Lower leg skin (tissue), 4 donors: ENCODE measurements at regions not wholly inside any gene's neighbourhood (a gene's known extent, or its start where the extent isn't known, plus 50 kb on each side); places are given as distances from the start of the nearest gene placed in this dataset.

Source experiments
- DNase-seq, 2 donors: peaks; one replicate each; pipeline ENCODE4 v3.0.0-alpha.2; 2019; ENCODE audit warnings: low spot score in 2 of 2
- H3K4me3 ChIP-seq: fragments of 200-600 bp; sonication (generic); 2 replicates; pipeline ENCODE4 v1.5.1; 2017; ENCODE audit warnings: mild to moderate bottlenecking, low read depth; ENCODE audit not compliant: poor library complexity, severe bottlenecking
- POLR2A ChIP-seq, 2 donors: fragments of 450-650 bp; IDR thresholded peaks; one replicate each; pipeline ENCODE4 v1.6.1; 2016 to 2017; ENCODE audit warnings: antibody characterized with exemption in 2 of 2, mild to moderate bottlenecking in 1 of 2, moderate library complexity in 1 of 2
- WGBS, 2 donors: methylation state at CpG; one replicate each; pipeline ENCODE4 v1.1.5; 2018; 5-methylcytosine and 5-hydroxymethylcytosine counted together
- intact Hi-C: fragments of 100-400 bp; cut with DNase I; formaldehyde crosslinking; loops from one replicate; pipeline ENCODE4 v1.15.0; 2023; ENCODE audit warnings: low total_unique reads
- TF ChIP-seq, protein P1 (sequence below), 3 donors: fragments of 450-650 bp; IDR thresholded peaks; one replicate each; pipeline ENCODE4 v1.5.1; 2016; ENCODE audit warnings: antibody characterized with exemption in 3 of 3, mild to moderate bottlenecking in 3 of 3, moderate library complexity in 2 of 3

GRCh38 chr18:34122724-34123334 is 101.9 kb downstream of the NOL4 start:
- intact Hi-C loops, result no loop called here
- DNase-seq, result no peak
- H3K4me3 ChIP-seq, result no peak overlapping the region
- 31 to 32% methylated on average over 4 of the region's 4 CpGs for WGBS, 2 donors
- TF ChIP-seq, protein P1, sequence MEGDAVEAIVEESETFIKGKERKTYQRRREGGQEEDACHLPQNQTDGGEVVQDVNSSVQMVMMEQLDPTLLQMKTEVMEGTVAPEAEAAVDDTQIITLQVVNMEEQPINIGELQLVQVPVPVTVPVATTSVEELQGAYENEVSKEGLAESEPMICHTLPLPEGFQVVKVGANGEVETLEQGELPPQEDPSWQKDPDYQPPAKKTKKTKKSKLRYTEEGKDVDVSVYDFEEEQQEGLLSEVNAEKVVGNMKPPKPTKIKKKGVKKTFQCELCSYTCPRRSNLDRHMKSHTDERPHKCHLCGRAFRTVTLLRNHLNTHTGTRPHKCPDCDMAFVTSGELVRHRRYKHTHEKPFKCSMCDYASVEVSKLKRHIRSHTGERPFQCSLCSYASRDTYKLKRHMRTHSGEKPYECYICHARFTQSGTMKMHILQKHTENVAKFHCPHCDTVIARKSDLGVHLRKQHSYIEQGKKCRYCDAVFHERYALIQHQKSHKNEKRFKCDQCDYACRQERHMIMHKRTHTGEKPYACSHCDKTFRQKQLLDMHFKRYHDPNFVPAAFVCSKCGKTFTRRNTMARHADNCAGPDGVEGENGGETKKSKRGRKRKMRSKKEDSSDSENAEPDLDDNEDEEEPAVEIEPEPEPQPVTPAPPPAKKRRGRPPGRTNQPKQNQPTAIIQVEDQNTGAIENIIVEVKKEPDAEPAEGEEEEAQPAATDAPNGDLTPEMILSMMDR (IDR thresholded peaks at IDR 0.05), result no peak

- DNase-seq, result no peak
Measured at GRCh38 chr18:34121200-34121721, 103.5 kb downstream of the NOL4 start.

GRCh38 chr18:34120294-34120693 is 104.4 kb downstream of the NOL4 start:
- no peak for TF ChIP-seq POLR2A (IDR thresholded peaks at IDR 0.05)
- TF ChIP-seq, protein P1 (IDR thresholded peaks at IDR 0.05), result no peak
- no peak overlapping the region for H3K4me3 ChIP-seq
- DNase-seq, result no peak
- intact Hi-C loops, result no loop called here
- WGBS, 2 donors, result 42 to 47% methylated on average over 1 of the region's 1 CpG

More at GRCh38 chr18:34121200-34121721, 103.5 kb downstream of the NOL4 start:
- WGBS, 2 donors, result 34% methylated on average over 4 of the region's 4 CpGs
- TF ChIP-seq POLR2A (IDR thresholded peaks at IDR 0.05), result no peak
- TF ChIP-seq, protein P1 (IDR thresholded peaks at IDR 0.05), result no peak
- intact Hi-C loops, result no loop called here
- no peak overlapping the region for H3K4me3 ChIP-seq

DNA sequence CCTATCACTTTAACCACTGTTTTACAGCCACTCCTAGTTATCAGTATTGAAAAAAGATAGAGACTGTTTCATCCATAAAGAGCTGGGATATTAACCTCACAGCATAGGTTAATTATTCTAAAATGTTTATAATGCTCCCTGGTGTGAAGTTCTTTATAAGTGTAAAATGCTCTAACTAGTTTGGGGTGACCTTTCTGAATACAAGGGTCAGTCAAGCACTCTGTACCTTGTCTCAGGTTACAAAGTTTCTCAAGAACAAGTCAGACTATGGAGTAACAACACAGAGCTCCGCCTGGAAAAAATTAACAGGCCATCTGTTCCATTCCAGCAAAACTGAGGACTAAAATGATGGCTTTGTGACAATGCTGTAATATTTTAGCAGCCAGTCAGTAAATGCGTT is 107.4 kb downstream of the NOL4 start:
- intact Hi-C loops, result no loop called here
- DNase-seq, result no peak
- TF ChIP-seq POLR2A (IDR thresholded peaks at IDR 0.05), result no peak
- TF ChIP-seq, protein P1 (IDR thresholded peaks at IDR 0.05), result no peak
- no peak overlapping the region for H3K4me3 ChIP-seq
- WGBS, 2 donors, result 49 to 78% methylated on average over 2 of the region's 2 CpGs

DNA sequence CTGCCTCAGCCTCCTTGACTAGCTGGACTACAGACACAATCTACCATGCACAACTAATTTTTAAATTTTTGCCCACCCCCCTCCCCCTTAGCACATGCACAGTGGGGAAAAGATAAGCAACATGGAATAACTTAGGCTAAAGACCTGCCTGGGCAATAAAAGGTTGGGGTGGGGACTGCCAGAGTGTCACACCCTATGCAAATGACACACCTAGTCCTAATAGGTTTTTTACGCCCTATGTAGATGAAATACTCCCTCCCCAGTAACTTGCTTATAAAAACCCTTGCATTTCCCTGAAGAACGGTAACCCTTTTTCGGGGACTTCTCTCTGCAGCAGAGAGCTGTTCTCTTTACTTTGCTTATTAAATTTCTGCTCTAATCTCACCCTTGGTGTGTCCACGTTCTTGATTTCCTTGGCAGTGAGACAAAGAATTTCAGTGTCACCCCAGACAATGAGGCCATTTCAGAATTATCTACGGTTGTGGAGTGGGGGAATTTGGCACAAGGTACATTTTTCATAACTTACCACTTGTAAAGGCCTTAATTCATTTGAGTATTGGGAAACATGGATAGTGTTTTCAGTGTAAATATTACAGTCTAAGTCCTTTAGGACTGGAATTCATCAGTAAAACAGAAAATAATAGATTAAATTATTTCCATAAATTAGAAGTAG is 109.2 kb downstream of the NOL4 start:
- intact Hi-C loops, result no loop called here
- no peak for DNase-seq
- WGBS, 2 donors, result 60 to 70% methylated on average over 5 of the region's 5 CpGs
- no peak for TF ChIP-seq POLR2A (IDR thresholded peaks at IDR 0.05)
- no peak overlapping the region for H3K4me3 ChIP-seq

- DNase-seq, result no peak
- H3K4me3 ChIP-seq, result no peak overlapping the region
- TF ChIP-seq, protein P1 (IDR thresholded peaks at IDR 0.05), result no peak
- no peak for TF ChIP-seq POLR2A (IDR thresholded peaks at IDR 0.05)
- WGBS, 2 donors, result 79 to 80% methylated on average over 4 of the region's 4 CpGs
- intact Hi-C loops, result no loop called here
Measured at GRCh38 chr18:34114996-34115395, 109.7 kb downstream of the NOL4 start.
